Hepatocyte (in vitro differentiated cells): ENCODE measurements at regions not wholly inside any gene's neighbourhood (a gene's known extent, or its start where the extent isn't known, plus 50 kb on each side); places are given as distances from the start of the nearest gene placed in this dataset.

ENCODE experiments used
- DNase-seq: peaks from one replicate; pipeline ENCODE4 v3.0.0-alpha.2; 2016; ENCODE audit warnings: low spot score
- H2AFZ ChIP-seq: fragments of 200-600 bp; sonication (generic); 2 replicates; pipeline ENCODE4 v1.6.0; 2016; ENCODE audit warnings: antibody characterized with exemption, mild to moderate bottlenecking
- H3K27ac ChIP-seq: fragments of 200-600 bp; sonication (generic); 2 replicates; pipeline ENCODE4 v1.5.1; 2016; ENCODE audit warnings: mild to moderate bottlenecking
- H3K27me3 ChIP-seq: fragments of 200-600 bp; sonication (generic); 2 replicates; pipeline ENCODE4 v1.6.1; 2016
- H3K36me3 ChIP-seq: fragments of 200-600 bp; sonication (generic); replicated peaks from 2 replicates; pipeline ENCODE4 v1.5.1; 2016; ENCODE audit warnings: low read depth; ENCODE audit not compliant: insufficient read depth
- H3K4me1 ChIP-seq: fragments of 200-600 bp; sonication (generic); 2 replicates; pipeline ENCODE4 v1.5.1; 2016; ENCODE audit warnings: mild to moderate bottlenecking, moderate library complexity; ENCODE audit not compliant: insufficient read depth
- H3K4me2 ChIP-seq: fragments of 200-600 bp; sonication (generic); 2 replicates; pipeline ENCODE4 v1.6.0; 2016
- H3K4me3 ChIP-seq: fragments of 200-600 bp; sonication (generic); 2 replicates; pipeline ENCODE4 v1.5.1; 2016; ENCODE audit warnings: mild to moderate bottlenecking
- H3K79me2 ChIP-seq: fragments of 200-600 bp; sonication (generic); 2 replicates; pipeline ENCODE4 v1.6.0; 2017; ENCODE audit warnings: mild to moderate bottlenecking
- H3K9me2 ChIP-seq: fragments of 200-600 bp; sonication (generic); replicated peaks from 2 replicates; pipeline ENCODE4 v1.6.0; 2017; ENCODE audit warnings: mild to moderate bottlenecking; ENCODE audit not compliant: insufficient read depth
- H3K9me3 ChIP-seq: fragments of 200-600 bp; sonication (generic); 2 replicates; pipeline ENCODE4 v1.5.1; 2016; ENCODE audit warnings: low read depth, mild to moderate bottlenecking
- H4K20me1 ChIP-seq: fragments of 200-600 bp; sonication (generic); 2 replicates; pipeline ENCODE4 v1.6.0; 2016; ENCODE audit warnings: mild to moderate bottlenecking; ENCODE audit not compliant: insufficient read depth, poor library complexity, severe bottlenecking
- EZH2 ChIP-seq: fragments of 200-600 bp; sonication (generic); IDR thresholded peaks from 2 replicates; pipeline ENCODE4 v1.6.1; 2016; ENCODE audit warnings: antibody characterized with exemption, mild to moderate bottlenecking, borderline replicate concordance
- EZH2phosphoT487 ChIP-seq: fragments of 200-600 bp; sonication (generic); IDR thresholded peaks from one replicate; pipeline ENCODE4 v1.6.1; 2018; ENCODE audit warnings: antibody characterized with exemption, mild to moderate bottlenecking, low read depth, moderate library complexity; ENCODE audit not compliant: unreplicated experiment, severe bottlenecking
- WGBS: methylation state at CpG from one replicate; pipeline ENCODE4 v1.1.6; 2016; ENCODE audit warnings: low lambda C conversion rate; ENCODE audit errors: missing lambda C conversion rate; 5-methylcytosine and 5-hydroxymethylcytosine counted together
- TF ChIP-seq, protein P1 (sequence below): fragments of 200-600 bp; sonication (generic); IDR thresholded peaks from 2 replicates; pipeline ENCODE4 v1.5.1; 2016; ENCODE audit warnings: antibody characterized with exemption, mild to moderate bottlenecking; ENCODE audit not compliant: poor library complexity

DNA sequence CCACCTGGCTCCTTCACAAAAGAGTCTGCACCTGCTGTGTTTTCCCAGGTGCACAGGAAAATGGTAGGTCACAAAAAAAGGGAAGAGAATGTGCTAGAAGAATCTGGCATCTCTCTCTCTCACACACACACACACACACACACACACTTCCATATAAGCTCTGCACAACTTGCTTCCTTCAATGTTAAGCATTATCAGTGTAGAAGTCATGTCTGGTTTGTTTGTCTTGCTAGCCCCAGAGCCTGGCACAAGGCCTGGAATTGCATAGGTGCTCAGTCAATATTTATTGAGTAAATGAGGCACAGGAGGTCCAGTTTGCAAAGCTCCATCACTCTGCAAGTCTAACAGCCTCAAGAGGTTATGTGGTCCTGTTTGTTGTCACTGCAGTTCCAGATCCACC, 867.3 kb upstream of the AUTS2 start:
- H3K27me3 ChIP-seq = no peaks in the 10 kb centered on the region
- H3K4me1 ChIP-seq = peaks cover 7% of the 10 kb centered on the region
- DNase-seq = peak; percentile 20
- H3K36me3 ChIP-seq = no peaks in the 10 kb centered on the region
- no peaks in the 10 kb centered on the region for H3K79me2 ChIP-seq
- H3K9me2 ChIP-seq = no peaks in the 10 kb centered on the region
- no peak overlapping the region for H3K4me2 ChIP-seq
- H3K4me3 ChIP-seq = no peak overlapping the region
- H3K9me3 ChIP-seq = no peaks in the 10 kb centered on the region
- no peaks in the 10 kb centered on the region for H4K20me1 ChIP-seq
- H2AFZ ChIP-seq = no peak overlapping the region
- no peak for TF ChIP-seq EZH2
- no peak for TF ChIP-seq EZH2phosphoT487
- TF ChIP-seq, protein P1, sequence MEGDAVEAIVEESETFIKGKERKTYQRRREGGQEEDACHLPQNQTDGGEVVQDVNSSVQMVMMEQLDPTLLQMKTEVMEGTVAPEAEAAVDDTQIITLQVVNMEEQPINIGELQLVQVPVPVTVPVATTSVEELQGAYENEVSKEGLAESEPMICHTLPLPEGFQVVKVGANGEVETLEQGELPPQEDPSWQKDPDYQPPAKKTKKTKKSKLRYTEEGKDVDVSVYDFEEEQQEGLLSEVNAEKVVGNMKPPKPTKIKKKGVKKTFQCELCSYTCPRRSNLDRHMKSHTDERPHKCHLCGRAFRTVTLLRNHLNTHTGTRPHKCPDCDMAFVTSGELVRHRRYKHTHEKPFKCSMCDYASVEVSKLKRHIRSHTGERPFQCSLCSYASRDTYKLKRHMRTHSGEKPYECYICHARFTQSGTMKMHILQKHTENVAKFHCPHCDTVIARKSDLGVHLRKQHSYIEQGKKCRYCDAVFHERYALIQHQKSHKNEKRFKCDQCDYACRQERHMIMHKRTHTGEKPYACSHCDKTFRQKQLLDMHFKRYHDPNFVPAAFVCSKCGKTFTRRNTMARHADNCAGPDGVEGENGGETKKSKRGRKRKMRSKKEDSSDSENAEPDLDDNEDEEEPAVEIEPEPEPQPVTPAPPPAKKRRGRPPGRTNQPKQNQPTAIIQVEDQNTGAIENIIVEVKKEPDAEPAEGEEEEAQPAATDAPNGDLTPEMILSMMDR = no peak
- H3K27ac ChIP-seq = no peak overlapping the region

- no peaks in the 10 kb centered on the region for H3K79me2 ChIP-seq
- H3K4me2 ChIP-seq = no peak overlapping the region
- no peaks in the 10 kb centered on the region for H3K27me3 ChIP-seq
- no peaks in the 10 kb centered on the region for H3K9me3 ChIP-seq
- H3K4me1 ChIP-seq = peaks cover 7% of the 10 kb centered on the region
- no peaks in the 10 kb centered on the region for H4K20me1 ChIP-seq
- H3K27ac ChIP-seq = no peak overlapping the region
- no peaks in the 10 kb centered on the region for H3K9me2 ChIP-seq
- TF ChIP-seq, protein P1 = no peak
- TF ChIP-seq EZH2 (no peak), EZH2phosphoT487 (no peak)
- WGBS = 87% methylated on average over 8 of the region's 8 CpGs
- H3K4me3 ChIP-seq = no peak overlapping the region
- no peaks in the 10 kb centered on the region for H3K36me3 ChIP-seq
- H2AFZ ChIP-seq = no peak overlapping the region
- DNase-seq = no peak
These were observed 864.8 kb upstream of the AUTS2 start for GRCh38 chr7:68733219-68734153.

DNA sequence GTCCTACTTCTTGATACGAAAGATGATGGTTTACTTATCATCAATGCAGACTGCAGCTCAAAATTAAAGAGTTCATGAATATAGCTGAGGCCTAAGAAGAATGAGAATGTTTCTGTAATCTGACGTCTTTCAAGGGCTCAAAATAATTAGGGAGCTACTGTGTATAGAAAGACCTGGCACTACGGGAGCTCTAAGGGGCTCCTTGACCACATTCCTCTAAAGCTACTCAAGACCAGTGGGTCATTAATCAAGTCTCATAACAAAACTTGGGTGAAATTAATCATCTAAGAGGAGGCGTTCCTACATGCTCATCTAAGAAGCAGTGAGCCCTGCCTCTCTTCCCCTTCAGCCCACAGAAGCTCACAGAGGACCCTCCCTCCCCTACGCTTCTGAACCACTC, 863.8 kb upstream of the AUTS2 start:
- Histone ChIP-seq H3K27ac (no peak overlapping the region), H4K20me1 (no peaks in the 10 kb centered on the region), H3K79me2 (no peaks in the 10 kb centered on the region), H3K4me1 (peaks cover 7% of the 10 kb centered on the region), H3K4me3 (no peak overlapping the region), H3K27me3 (no peaks in the 10 kb centered on the region), H3K9me2 (no peaks in the 10 kb centered on the region), H3K36me3 (no peaks in the 10 kb centered on the region), H2AFZ (no peak overlapping the region), H3K9me3 (no peaks in the 10 kb centered on the region), H3K4me2 (no peak overlapping the region)
- 93% methylated on average over 5 of the region's 5 CpGs for WGBS
- TF ChIP-seq, protein P1 = no peak
- TF ChIP-seq EZH2 (no peak), EZH2phosphoT487 (no peak)
- no peak for DNase-seq
